ENCODE measurements at regions not wholly inside any gene's neighbourhood (a gene's known extent, or its start where the extent isn't known, plus 50 kb on each side); places are given as distances from the start of the nearest gene placed in this dataset.
"Not testable (repeated sequence)": the region's sequence is repeated elsewhere in the genome, so short reads cannot be mapped to it uniquely, and the experiment has no call there.

- TF ChIP-seq REST (IDR thresholded peaks at IDR 0.05); CTCF (IDR thresholded peaks at IDR 0.05; ENCODE audit: low read depth, low read length, missing input control); MAX (IDR thresholded peaks at IDR 0.05); TAF1 (conservative IDR thresholded peaks at IDR 0.05); FOXA2 (IDR thresholded peaks at IDR 0.05): not testable (repeated sequence)
Measured at GRCh38 chr3:198173929-198174574, 214.0 kb downstream of the LMLN start.
